SK-N-SH (cell line): ENCODE measurements at regions not wholly inside any gene's neighbourhood (a gene's known extent, or its start where the extent isn't known, plus 50 kb on each side); places are given as distances from the start of the nearest gene placed in this dataset.

Experiments
- CTCF ChIA-PET: fragments of 300-600, 350-600 bp; formaldehyde crosslinking; extraction: SDS; loops from one replicate; lab custom pipeline; 2021; lab: Yijun Ruan, JAX
- POLR2A ChIA-PET: fragments of 350-600 bp; sonication (Branson Sonifier 250); formaldehyde crosslinking; extraction: SDS; loops from one replicate; lab custom pipeline; 2020; ENCODE audit warnings: antibody characterized with exemption, inconsistent platforms; lab: Yijun Ruan, JAX
- DNase-seq: peaks from one replicate; pipeline ENCODE4 v3.0.0; 2012
- H2AFZ ChIP-seq: fragments of 200-600 bp; sonication (generic); 2 replicates; pipeline ENCODE4 v1.8.1; 2016; ENCODE audit warnings: antibody characterized with exemption, mild to moderate bottlenecking, low read depth
- H3F3A ChIP-seq: fragments of 200-600 bp; sonication (generic); replicated peaks from 2 replicates; pipeline ENCODE3; 2016; ENCODE audit warnings: antibody characterized with exemption, mild to moderate bottlenecking; ENCODE audit not compliant: insufficient read depth
- H3K27ac ChIP-seq, 2 experiments: fragments of 200-500 bp in 1 of 2; fragments of 200-600 bp in 1 of 2; sonication (Bioruptor generic) in 1 of 2; sonication (generic), shearing (Covaris generic) in 1 of 2; 2 replicates each; pipeline versions ENCODE4 v1.5.1 to v1.6.1; 2014 to 2016; ENCODE audit warnings: low read depth in 2 of 2, inconsistent platforms in 1 of 2, low read length in 1 of 2, mild to moderate bottlenecking in 1 of 2, mixed read lengths in 1 of 2
- H3K27me3 ChIP-seq: fragments of 200-600 bp; sonication (generic), shearing (Covaris generic); 2 replicates; pipeline ENCODE4 v1.6.1; 2016; ENCODE audit warnings: mixed run types; ENCODE audit not compliant: insufficient read depth
- H3K36me3 ChIP-seq, 2 experiments: fragments of 200-500 bp in 1 of 2; fragments of 200-600 bp in 1 of 2; sonication (Bioruptor generic) in 1 of 2; sonication (generic) in 1 of 2; replicated peaks in 1 of 2; 2 replicates each; pipeline versions ENCODE3 to v1.5.1; 2014 to 2016; ENCODE audit warnings: low read length in 1 of 2, mild to moderate bottlenecking in 1 of 2; ENCODE audit not compliant: insufficient read depth in 2 of 2, control insufficient read depth in 1 of 2
- H3K4me1 ChIP-seq, 2 experiments: fragments of 200-500 bp in 1 of 2; fragments of 200-600 bp in 1 of 2; sonication (Bioruptor generic) in 1 of 2; sonication (generic), shearing (Covaris generic) in 1 of 2; 2 replicates each; pipeline versions ENCODE4 v1.5.1 to v1.6.1; 2014 to 2016; ENCODE audit warnings: low read depth in 1 of 2, low read length in 1 of 2, mixed run types in 1 of 2; ENCODE audit not compliant: insufficient read depth in 2 of 2, control insufficient read depth in 1 of 2
- H3K4me2 ChIP-seq: fragments of 200-600 bp; sonication (generic), shearing (Covaris generic); 2 replicates; pipeline ENCODE4 v1.6.1; 2017; ENCODE audit warnings: mixed run types
- H3K4me3 ChIP-seq, 2 experiments: fragments of 200-500 bp in 1 of 2; fragments of 200-600 bp in 1 of 2; sonication (Bioruptor generic) in 1 of 2; sonication (generic), shearing (Covaris generic) in 1 of 2; 2 replicates each; pipeline versions ENCODE4 v1.5.1 to v1.8.1; 2014 to 2016; ENCODE audit warnings: low read depth in 2 of 2, inconsistent platforms in 1 of 2, low read length in 1 of 2, mild to moderate bottlenecking in 1 of 2, mixed read lengths in 1 of 2, moderate library complexity in 1 of 2
- H3K79me2 ChIP-seq: fragments of 200-600 bp; sonication (generic); 2 replicates; pipeline ENCODE4 v1.8.1; 2017; ENCODE audit warnings: mild to moderate bottlenecking; ENCODE audit not compliant: insufficient read depth
- H3K9ac ChIP-seq: fragments of 200-600 bp; sonication (generic); 2 replicates; pipeline ENCODE4 v1.6.1; 2017; ENCODE audit warnings: mixed run types
- H3K9me2 ChIP-seq: fragments of 200-600 bp; sonication (generic); 2 replicates; pipeline ENCODE4 v1.6.1; 2017; ENCODE audit warnings: mixed run types
- H3K9me3 ChIP-seq: fragments of 200-600 bp; sonication (generic); 2 replicates; pipeline ENCODE4 v1.6.1; 2017; ENCODE audit warnings: mixed run types, mild to moderate bottlenecking, moderate library complexity
- H4K20me1 ChIP-seq: fragments of 200-600 bp; sonication (generic); 2 replicates; pipeline ENCODE4 v1.6.1; 2017; ENCODE audit warnings: mild to moderate bottlenecking, mixed run types; ENCODE audit not compliant: insufficient read depth
- ELF1 ChIP-seq: IDR thresholded peaks from 2 replicates; pipeline ENCODE4 v1.4.0; 2012
- EZH2phosphoT487 ChIP-seq: fragments of 200-600 bp; sonication (generic); IDR thresholded peaks from 2 replicates; pipeline ENCODE4 v1.6.1; 2017; ENCODE audit warnings: low read depth, mixed run types, mild to moderate bottlenecking, antibody characterized with exemption, moderate library complexity, borderline replicate concordance
- FOSL2 ChIP-seq: IDR thresholded peaks from 2 replicates; pipeline ENCODE4 v1.4.0; 2012; ENCODE audit warnings: low read depth, mild to moderate bottlenecking, moderate library complexity, borderline replicate concordance
- FOXJ3 ChIP-seq: sonication (generic); formaldehyde crosslinking; IDR thresholded peaks from 2 replicates; pipeline ENCODE4 v1.5.1; 2020; ENCODE audit warnings: mild to moderate bottlenecking, missing genetic modification reagents
- FOXM1 ChIP-seq: IDR thresholded peaks from 2 replicates; pipeline ENCODE4 v1.4.0; 2012; ENCODE audit warnings: low read depth, mild to moderate bottlenecking
- GABPA ChIP-seq: IDR thresholded peaks from 2 replicates; pipeline ENCODE4 v1.4.0; 2012; ENCODE audit warnings: low read depth, mild to moderate bottlenecking
- JUND ChIP-seq: IDR thresholded peaks from 2 replicates; pipeline ENCODE4 v1.4.0; 2012
- MEF2A ChIP-seq: IDR thresholded peaks from 2 replicates; pipeline ENCODE4 v1.4.0; 2012; ENCODE audit warnings: low read depth, borderline replicate concordance
- NFIC ChIP-seq: IDR thresholded peaks from 2 replicates; pipeline ENCODE4 v1.4.0; 2012; ENCODE audit warnings: borderline replicate concordance
- NRF1 ChIP-seq: IDR thresholded peaks from 2 replicates; pipeline ENCODE4 v1.6.1; 2012; ENCODE audit warnings: low read depth, mild to moderate bottlenecking, low read length
- POLR2AphosphoS5 ChIP-seq: IDR thresholded peaks from 2 replicates; pipeline ENCODE4 v1.6.1; 2012; ENCODE audit warnings: low read depth, low read length
- RCOR1 ChIP-seq: fragments of 150-350 bp; IDR thresholded peaks from 2 replicates; pipeline ENCODE4 v1.6.1; 2017; ENCODE audit warnings: antibody characterized with exemption, low read length
- RFX5 ChIP-seq: IDR thresholded peaks from 2 replicates; pipeline ENCODE4 v1.6.1; 2012; ENCODE audit warnings: mild to moderate bottlenecking, improper control_type of control experiment, low read length
- TAF1 ChIP-seq: IDR thresholded peaks from 2 replicates; pipeline ENCODE4 v1.6.1; 2012; ENCODE audit warnings: low read depth, mild to moderate bottlenecking, low read length, moderate library complexity, borderline replicate concordance
- TCF12 ChIP-seq: IDR thresholded peaks from 2 replicates; pipeline ENCODE4 v1.4.0; 2012
- TEAD4 ChIP-seq: IDR thresholded peaks from 2 replicates; pipeline ENCODE4 v1.4.0; 2012; ENCODE audit warnings: mild to moderate bottlenecking, borderline replicate concordance; ENCODE audit not compliant: insufficient read depth
- YY1 ChIP-seq: IDR thresholded peaks from 2 replicates; pipeline ENCODE4 v1.4.0; 2012; ENCODE audit warnings: low read depth, mild to moderate bottlenecking
- WGBS: methylation state at CpG from one replicate; pipeline ENCODE4 v1.1.6; 2017; ENCODE audit warnings: low lambda C conversion rate; 5-methylcytosine and 5-hydroxymethylcytosine counted together
- TF ChIP-seq, protein P1 (sequence below): fragments of 200-600 bp; sonication (generic); IDR thresholded peaks from 2 replicates; pipeline ENCODE4 v1.6.1; 2017; ENCODE audit warnings: antibody characterized with exemption, mild to moderate bottlenecking, moderate library complexity
- TF ChIP-seq, protein P2 (sequence below): IDR thresholded peaks from 2 replicates; pipeline ENCODE4 v1.4.0; 2012; ENCODE audit warnings: low read depth, borderline replicate concordance
- TF ChIP-seq, protein P3 (sequence below): fragments of 150-350 bp; IDR thresholded peaks from 2 replicates; pipeline ENCODE4 v1.6.1; 2016; ENCODE audit warnings: mild to moderate bottlenecking, low read depth, low read length

DNA sequence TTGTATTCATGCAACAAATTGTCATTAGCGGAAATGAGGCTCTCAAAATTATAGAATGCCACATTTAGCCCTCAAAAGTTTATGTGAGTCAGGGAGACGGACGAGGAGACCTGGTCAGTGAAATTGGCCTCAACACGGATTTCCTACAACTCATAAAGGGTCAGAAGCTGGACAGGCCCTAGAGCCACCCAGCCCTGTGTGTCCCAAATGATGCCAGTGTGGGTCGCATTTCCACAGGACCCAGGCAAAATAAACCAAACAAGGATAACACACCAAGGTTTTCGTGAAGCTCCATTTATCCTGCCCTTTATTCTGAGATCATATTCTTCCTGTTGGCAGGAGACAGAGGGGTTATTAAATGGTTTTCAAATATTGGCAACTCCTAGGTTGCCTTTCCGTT, 72.0 kb upstream of the COL5A1 start:
- POLR2A ChIA-PET: no interaction called here
- Histone ChIP-seq H3K4me1 (no peaks in the 10 kb centered on the region), H4K20me1 (no peaks in the 10 kb centered on the region), H3K27ac (no peak overlapping the region), H3K36me3 (no peaks in the 10 kb centered on the region), H3K4me2 (no peak overlapping the region), H3F3A (peaks cover 17% of the 10 kb centered on the region), H3K9me3 (no peaks in the 10 kb centered on the region), H3K27me3 (no peaks in the 10 kb centered on the region), H3K9me2 (no peaks in the 10 kb centered on the region), H3K79me2 (no peaks in the 10 kb centered on the region), H3K9ac (no peak overlapping the region), H2AFZ (no peak overlapping the region), H3K4me3 (no peak overlapping the region)
- 86% methylated on average over 7 of the region's 7 CpGs for WGBS
- TF ChIP-seq FOSL2 (no peak), POLR2AphosphoS5 (no peak), RFX5 (no peak), FOXM1 (no peak), FOXJ3 (no peak), GABPA (no peak), YY1 (no peak), NFIC (no peak), TAF1 (no peak), JUND (no peak), TCF12 (no peak), NRF1 (no peak), RCOR1 (no peak), ELF1 (no peak), TEAD4 (no peak), MEF2A (no peak), EZH2phosphoT487 (no peak)
- TF ChIP-seq, protein P1, sequence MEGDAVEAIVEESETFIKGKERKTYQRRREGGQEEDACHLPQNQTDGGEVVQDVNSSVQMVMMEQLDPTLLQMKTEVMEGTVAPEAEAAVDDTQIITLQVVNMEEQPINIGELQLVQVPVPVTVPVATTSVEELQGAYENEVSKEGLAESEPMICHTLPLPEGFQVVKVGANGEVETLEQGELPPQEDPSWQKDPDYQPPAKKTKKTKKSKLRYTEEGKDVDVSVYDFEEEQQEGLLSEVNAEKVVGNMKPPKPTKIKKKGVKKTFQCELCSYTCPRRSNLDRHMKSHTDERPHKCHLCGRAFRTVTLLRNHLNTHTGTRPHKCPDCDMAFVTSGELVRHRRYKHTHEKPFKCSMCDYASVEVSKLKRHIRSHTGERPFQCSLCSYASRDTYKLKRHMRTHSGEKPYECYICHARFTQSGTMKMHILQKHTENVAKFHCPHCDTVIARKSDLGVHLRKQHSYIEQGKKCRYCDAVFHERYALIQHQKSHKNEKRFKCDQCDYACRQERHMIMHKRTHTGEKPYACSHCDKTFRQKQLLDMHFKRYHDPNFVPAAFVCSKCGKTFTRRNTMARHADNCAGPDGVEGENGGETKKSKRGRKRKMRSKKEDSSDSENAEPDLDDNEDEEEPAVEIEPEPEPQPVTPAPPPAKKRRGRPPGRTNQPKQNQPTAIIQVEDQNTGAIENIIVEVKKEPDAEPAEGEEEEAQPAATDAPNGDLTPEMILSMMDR: no peak
- TF ChIP-seq, protein P2, sequence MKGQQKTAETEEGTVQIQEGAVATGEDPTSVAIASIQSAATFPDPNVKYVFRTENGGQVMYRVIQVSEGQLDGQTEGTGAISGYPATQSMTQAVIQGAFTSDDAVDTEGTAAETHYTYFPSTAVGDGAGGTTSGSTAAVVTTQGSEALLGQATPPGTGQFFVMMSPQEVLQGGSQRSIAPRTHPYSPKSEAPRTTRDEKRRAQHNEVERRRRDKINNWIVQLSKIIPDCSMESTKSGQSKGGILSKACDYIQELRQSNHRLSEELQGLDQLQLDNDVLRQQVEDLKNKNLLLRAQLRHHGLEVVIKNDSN: no peak
- TF ChIP-seq, protein P3, sequence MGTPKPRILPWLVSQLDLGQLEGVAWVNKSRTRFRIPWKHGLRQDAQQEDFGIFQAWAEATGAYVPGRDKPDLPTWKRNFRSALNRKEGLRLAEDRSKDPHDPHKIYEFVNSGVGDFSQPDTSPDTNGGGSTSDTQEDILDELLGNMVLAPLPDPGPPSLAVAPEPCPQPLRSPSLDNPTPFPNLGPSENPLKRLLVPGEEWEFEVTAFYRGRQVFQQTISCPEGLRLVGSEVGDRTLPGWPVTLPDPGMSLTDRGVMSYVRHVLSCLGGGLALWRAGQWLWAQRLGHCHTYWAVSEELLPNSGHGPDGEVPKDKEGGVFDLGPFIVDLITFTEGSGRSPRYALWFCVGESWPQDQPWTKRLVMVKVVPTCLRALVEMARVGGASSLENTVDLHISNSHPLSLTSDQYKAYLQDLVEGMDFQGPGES: no peak
- DNase-seq: no peak
- CTCF ChIA-PET: interaction anchor here (1.1 kb wide), 1 partner anchor 16 kb away, joined by 3 read pairs; no protein-coding TSS in a partner anchor
